Stimulated activated CD8-positive, alpha-beta memory T cell treated with anti-CD3 and anti-CD28 coated beads, Interleukin-2, amount 100 ng/mL, for 1 hour (primary cell): ENCODE measurements at regions not wholly inside any gene's neighbourhood (a gene's known extent, or its start where the extent isn't known, plus 50 kb on each side); places are given as distances from the start of the nearest gene placed in this dataset.
"Not testable (repeated sequence)": the region's sequence is repeated elsewhere in the genome, so short reads cannot be mapped to it uniquely, and the experiment has no call there.

Experiments used
- DNase-seq, 2 donors: peaks; one replicate each; pipeline ENCODE4 v3.0.0-alpha.2; 2020; ENCODE audit warnings: low read depth in 2 of 2

DNA sequence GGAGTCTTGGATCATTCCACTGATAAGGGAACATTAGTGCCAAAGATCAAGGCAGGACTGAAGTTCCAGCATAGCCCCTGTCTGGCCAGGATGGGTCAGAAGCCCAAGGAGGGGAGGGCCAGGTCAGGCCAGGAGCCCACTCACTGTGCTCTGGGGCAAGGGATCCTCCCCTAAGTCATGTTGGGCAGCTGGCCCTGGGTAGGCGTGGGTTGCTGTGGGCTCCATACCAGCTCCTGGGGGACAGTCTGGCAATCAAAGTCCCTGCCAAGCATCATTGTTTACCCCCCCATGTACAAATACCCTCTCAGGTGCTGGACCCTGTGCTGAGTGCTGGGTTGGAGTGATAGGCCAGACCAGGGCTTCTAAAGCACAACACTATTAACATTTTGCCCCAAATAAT is 130.5 kb downstream of the IRX5 start:
- no peak for DNase-seq

DNA sequence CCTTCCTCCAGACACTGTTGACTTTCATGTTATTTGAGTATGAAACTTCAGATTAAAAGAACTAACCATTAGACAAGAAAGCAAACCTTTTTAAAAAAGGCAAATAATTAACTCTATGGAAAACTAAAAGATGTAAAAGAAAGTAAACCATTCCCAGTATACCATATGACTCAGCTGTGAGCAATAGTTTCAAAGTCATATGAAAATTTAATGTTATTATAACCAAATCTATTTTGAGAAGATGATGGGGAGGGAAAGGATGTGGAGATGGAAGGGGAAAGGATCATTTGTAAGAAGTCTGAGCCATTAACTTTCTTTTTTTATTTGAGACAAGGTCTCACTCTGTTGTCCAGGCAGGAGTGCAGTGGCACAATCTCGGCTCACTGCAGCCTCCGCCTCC is 131.8 kb downstream of the IRX5 start:
- no peak for DNase-seq

DNA sequence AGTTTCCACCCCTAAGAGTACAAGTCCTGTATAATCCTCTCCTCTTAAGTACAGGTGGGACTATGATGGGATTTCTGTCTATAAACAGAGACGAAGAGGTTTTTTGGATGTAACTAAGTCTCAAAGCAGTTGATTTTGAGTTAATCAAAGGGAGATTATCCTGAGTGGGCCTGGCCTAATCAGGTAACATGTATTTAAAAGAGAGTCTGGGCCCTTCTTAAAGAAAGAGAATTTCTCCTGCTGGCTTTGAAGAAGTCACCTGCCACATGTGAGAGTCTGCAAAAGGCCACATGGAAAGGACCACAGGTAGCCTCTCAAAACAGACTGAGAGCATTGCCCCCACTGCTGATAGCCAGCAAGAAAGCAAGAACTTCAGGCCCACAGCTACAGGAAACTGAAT is 142.3 kb downstream of the IRX5 start:
- no peak for DNase-seq

DNA sequence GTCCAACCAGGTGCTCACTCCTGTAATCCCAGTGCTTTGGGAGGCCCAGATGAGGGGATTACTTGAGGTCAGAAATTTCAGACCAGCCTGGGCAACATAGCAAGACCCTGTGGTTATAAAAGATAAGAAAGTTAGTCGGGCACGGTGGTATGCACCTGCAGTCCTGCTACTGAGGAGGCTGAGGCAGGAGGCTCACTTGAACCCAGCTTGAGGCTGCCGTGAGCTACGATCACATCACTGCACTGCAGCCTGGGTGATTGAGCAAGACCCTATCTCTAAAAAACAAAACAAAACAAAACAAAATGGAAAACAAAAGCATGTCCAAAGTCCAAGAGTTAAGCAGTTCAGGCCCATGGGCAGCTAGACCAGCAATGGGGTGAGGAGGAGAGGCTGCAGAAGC is 143.2 kb downstream of the IRX5 start:
- DNase-seq, result no peak

DNA sequence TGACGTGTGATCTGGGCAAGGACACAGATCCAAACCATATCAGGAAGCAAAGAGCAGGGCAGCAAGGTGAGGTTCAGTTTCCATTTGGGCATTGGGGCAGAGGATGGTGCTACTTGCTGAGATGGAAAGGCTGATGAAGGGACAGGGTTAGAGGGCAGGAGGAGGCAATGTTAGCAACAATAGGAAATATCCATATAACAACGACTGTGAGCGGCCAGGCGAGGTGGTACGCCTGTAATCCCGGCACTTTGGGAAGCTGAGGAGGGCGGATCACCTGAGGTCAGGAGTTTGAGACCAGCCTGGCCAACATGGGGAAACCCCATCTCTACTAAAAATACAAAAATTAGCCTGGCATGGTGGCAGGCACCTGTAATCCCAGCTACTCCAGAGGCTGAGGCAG is 144.5 kb downstream of the IRX5 start:
- not testable (repeated sequence) for DNase-seq

DNA sequence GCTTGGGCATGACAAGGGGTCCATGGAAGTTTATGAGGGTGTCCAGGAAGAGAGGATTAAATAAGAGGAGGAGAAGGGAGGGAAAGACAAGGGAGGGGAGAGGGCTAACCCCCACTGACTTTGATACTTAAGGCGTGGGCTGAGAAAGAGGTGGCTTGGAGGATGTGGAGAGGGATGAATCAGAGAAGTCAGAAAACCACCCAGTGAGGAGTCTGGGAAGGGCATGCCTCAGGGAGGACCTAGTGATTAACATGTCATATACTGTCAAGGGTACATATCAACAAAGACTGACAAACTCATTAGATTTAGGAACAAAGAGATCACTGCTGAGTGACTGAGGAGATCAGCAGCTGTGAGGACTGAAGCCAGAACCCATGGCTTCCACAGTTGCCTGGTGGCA is 145.4 kb downstream of the IRX5 start:
- DNase-seq, result no peak

DNA sequence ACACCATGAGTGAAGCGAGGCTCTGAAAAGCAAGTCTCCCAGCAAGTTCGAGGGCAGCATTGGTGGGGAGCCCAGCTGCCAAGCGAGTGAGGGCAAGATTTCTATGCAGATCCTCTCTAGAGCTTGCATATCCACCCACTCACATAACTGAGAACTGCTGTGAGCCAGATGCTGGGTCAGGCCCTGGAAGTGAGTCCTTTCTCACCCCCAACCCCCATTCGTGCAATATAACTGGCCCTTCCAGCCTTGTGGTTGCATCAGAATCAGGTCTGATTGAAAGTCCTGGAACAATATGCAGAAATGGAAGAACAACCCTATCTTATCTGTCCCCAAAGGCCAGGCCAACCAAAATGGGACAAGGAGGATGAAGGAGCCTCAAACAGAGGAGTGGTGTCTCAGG is 146.6 kb downstream of the IRX5 start:
- DNase-seq, result no peak

DNA sequence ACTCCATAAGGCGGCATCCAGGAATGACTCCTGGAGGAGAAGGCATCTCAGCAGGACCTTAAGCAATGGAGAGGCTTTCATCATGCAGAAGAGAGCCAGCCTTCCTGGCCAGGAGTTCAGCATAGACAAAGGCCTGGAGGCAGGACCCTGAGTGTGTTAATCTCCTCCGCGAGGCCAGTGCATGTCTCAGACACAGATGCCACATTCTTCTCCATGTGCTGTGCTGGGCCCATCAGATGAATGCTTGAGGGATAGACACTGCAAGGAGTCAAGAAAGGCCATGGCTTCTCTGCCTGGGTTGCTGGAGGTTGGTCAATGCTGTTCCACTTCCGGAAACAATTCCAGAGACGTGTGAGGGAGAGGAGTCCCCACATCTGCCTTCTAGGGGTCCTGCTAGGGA is 147.5 kb downstream of the IRX5 start:
- no peak for DNase-seq

DNA sequence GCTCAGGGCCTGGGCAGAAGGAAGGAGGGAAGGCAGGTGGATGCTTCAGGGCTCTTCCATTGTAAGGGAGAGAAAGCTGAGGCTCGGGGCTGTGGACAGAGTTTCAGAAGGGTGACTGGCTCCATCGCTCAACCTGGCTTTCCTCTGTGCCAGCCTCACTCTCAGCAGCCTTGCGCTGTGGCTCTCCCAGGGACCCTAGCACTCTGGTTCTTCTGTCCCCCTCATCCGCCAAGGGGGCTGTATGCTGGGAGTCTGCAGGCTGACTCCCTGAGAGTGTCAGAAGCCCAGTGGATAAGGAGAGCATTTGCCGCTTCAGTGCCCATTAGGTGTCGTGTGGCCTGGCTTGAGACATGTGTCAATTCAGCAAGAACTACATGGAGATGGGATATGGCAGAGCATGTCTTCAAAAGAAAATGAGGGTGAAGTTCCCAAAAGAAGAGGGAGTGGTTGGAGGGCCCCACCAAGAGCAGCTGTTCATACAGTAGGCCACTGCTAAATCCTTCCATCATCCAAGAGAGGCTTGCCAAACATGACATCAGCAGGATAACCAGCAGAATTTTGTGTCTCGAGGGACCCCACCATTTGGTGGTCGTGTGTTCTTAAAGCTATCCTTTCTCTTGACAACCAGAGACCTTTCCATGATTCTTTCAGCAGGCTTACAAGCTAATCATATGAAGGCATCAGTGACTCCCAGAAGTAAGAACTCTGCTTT is 148.2 kb downstream of the IRX5 start:
- no peak for DNase-seq

DNA sequence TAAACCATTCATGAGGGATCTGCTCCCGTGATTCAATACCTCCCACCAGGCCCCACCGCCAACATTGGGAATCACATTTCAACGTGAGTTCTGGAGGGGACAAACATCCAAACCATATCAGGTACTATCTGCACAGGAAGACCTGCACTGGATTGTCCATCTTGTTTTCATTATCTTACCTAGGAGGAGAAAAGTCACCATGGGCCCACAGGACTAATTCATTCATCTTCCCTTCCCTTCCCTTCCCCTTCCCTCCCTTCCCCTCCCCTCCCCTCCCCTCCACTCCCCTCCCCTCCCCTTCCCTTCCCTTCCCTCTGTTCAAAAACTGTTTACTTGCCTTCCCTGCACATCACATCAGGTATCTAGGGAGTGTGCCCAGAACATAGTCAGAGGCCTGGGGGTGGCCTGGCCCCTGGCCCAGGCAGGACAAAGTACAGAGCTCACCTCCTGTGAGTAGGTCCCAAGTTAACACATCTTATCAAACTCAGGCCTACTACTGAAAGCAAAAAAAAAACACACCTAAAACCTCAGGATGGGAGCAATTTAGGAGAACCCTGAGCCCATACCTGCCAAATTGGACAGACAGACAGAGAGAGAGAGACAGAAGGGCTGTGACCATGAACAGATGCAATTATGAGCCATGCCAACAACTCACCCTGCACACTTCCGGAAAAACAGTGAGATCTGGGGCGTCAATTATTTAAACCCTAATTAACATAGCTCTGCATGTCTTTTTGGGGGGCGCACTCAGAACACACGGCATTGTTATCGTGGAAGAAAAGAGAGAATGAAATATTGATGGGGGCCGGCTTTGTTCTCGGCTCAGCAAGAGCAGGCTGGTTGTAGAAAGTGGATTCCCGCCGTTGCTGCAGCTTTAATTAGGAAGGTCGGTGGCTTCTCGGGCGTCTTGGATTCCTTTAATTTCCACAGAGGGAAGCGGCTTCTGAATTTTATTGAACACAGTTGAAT is 151.2 kb downstream of the IRX5 start:
- DNase-seq, result no peak

DNA sequence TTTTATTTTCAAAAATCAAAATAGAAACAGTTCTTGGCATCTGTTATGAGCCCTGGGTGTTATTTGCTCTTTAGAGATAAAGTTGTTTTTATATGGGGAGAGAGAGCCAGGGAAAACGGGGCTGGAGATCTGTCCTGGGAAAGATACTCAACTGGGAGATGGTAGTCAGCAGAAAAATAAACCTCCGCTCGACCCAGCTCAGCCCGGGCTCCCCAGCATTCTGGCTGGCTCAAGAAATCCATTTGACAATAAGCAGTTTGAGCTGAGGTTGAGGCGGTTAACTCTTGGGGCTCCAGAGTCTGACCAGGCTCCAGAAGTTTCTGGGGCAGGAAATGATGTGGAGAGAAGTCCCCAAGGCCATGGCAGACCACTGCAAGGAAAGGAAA is 151.9 kb downstream of the IRX5 start:
- no peak for DNase-seq

DNA sequence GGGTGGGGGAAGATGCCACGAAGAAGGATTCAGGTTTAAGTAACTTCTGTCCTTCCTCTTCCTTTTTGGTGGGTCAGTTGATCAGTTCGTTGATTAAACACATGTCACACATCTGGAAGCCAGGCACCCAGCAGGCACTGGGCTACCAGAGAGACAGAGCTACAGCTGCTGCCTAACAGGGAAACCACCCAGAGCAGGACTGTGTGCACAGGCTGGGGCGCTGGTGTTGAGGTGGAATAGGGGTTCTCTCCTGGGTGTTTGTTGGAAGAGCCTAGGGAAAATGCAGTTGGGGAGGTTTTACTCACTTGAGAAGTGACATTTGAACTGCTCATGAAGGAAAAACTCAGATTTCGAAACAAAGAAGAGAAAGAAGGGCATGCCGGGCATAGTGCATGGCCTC is 152.4 kb downstream of the IRX5 start:
- DNase-seq, result no peak

DNA sequence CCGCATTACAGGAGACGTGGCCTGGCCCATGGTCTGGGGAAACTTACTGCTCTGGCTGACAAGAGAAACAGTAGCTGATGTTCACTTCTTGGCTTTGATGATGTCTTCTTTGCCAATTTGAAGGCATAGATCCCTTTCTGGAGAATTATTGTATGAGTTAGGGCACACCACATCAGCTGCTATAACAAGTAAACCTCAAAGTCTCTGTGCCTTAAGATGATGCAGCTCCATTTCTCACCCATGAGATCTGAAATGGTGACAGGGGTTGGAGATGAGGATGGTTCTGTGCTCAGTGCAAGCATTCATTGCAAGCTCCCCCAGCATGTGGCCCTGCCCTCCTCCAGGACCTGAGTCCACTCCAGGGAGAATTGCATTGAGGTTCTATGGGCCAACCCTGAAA is 157.4 kb downstream of the IRX5 start:
- DNase-seq, result no peak

DNA sequence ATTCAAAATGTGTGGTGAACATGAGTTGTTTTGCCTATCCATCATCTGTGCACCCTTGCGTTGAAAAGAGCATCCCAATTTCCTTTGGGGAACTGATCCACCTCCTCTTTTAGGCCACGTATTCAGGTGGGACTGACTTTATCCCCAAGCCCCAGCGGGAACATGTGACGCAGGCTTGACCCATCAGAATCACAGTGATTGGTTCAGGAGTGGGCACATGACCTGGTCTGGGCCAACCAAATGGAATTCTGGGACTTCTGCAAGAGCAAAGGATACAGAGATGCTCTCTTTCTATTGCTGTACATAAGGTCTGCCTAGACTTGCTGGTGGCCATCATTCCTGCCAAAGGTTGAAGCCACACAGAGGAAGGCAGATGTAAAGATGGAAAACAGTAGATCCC is 158.9 kb downstream of the IRX5 start:
- no peak for DNase-seq

DNA sequence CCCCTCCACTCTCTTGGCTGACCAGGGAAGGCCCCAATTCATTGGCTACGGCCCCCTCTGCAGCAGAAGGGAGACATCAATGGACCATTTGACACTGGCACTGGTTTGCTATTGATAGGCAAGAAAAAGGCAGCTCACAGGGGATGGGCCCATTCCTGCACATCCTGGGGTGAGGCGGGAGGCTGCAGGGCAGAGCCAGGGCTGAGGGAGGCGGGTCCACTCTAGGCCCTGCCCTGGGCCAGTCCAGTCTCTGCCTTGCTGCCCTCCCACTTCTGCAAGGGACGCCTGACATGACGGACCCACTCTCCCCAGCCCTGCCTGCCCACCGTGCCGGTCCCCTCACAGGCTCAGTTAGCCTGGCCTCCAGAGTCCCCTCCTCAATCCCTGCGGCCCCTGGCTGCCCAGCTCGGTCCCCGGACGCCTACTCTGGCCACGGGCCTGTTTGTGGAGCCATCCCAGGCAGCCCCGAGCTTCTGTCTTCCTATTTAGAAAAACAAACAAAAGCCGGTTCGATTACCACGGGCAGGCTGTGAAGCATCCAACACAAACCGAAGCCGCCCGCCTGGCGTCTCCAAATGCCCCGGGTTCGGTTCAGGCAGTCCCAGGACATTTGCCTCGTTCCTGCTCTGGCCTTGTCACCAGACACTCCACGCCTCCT is 160.7 kb downstream of the IRX5 start:
- DNase-seq, result no peak

DNA sequence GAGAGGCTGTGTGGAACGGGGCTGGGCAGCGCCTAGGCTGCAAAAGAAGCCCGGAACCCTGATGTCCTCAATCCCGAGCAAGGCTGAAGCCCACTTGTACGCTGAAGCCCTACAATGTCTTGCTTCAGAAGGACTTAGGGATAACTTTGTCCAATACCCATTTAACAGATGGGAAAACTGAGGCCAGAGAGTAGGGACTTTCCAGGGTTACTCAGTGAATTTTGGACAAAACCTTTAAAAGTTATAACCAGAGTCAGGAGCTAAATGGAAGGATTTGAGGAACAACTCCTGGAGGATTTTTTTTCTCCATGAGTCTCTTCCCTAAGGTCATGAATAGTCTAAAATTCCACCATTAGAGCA is 161.2 kb downstream of the IRX5 start:
- no peak for DNase-seq

DNA sequence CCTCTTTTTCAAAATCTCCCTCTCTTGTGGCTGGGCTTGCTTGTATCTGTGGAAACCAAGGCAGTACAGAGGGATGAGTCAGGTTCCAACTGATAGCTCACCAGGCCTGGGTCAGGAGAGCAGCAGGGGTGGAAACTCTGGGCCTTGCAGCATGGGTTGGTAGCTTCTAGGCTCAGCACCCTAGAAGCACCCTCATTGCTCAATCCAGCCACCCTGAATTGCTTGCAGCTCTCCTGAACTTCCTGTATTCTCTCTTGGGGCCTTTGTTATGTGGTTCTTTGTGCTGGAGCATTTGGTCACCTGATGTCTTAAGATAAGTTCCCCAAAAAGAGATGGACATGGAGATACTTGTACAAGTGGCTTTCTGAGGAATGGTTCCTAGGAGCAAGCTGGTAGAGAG is 169.4 kb downstream of the IRX5 start:
- no peak for DNase-seq

DNA sequence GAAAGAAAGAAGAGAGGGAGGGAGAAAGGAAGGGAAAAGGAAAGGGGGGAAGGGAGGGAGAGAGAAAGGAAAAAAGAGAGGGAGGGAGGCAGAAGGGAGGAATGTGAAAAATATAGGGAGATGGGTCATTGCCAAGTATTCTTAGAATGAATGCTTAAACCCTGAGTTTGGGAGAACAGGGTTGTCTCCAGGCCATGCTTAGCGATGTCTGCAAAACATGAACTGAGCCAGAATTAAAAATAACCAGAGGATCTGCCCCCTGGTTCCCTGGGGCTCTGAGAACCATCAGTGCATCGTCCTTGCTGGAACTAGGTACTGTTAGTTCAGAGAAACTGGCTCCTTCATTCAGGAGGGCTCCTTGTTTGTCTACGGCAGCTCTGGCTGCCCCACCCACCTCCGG is 170.4 kb downstream of the IRX5 start:
- DNase-seq, result no peak

DNA sequence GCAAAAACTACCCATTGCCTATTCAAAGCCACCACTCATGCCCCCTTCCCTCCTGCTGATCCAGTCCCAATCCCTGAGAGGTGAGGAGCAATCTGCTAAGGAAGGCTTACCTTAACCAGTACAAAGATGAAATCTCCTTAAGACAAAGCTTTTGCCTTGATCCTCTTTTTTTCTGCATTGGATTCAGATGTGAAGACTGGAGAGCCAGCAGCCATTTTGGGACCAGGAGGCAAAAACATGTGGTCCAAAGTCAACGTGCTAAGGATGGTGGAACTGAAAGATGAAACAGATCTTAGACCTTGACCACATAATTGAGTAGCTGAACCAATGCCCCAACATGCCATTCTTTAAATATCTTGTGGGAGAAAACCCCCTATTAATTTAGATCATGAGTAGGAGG is 171.4 kb downstream of the IRX5 start:
- DNase-seq, result no peak

DNA sequence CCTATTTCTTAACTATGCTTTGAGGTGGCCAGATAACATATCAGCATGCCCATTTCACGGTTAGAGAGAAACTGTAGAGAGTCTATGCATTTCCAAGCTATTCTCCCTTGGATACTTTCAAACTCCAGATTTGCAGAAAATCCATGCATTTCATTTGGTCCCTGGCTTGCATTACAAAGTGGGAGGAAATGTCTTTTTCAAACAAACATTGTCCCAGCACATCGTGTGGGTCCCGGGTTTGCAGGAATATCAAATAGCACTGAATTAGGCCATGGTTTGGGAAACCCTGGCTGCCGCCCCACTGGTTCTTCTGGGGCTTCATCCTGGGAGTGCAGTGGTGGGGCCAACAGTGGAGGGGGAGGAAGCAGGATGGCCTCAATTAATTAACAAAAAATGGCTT is 171.9 kb downstream of the IRX5 start:
- DNase-seq, result no peak

DNA sequence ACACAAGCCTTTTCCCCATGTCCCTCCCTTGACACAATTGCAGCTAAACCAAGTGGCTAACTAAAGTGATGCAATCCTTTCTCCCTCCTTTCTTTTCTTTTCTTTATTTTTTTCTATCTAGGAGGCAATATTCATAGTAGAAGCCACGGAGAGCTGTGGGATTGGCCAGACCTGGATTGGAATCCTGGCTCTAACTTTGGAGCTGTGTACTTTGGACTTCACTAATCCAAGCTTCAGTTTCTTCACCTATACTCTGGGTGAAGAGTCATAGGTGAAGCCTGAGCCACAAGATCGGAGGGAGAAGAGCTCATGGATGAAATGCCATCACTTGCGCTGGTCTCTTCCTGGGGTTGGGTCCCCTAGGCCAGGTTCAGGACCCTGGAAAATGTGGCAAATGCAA is 177.2 kb downstream of the IRX5 start:
- no peak for DNase-seq

DNA sequence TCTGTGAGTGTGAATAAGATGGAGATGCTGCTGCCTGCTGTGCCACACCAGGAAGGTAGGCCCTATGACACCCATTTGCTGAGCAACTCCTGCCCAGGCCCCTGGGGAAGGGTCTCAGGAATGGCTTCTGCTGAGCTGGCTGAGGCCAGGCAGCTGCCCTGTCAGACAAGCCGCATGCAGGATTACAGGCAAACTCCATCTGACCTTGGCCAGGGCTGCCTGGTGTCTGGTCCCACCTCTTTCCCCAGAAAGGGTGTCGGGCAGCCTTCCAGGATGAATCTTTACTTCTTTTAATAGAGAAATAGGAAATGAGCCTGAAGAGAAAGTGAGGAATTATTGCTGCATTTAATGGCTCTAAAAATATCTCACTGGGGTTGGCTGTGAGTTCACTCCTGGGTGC is 182.5 kb downstream of the IRX5 start:
- no peak for DNase-seq

DNA sequence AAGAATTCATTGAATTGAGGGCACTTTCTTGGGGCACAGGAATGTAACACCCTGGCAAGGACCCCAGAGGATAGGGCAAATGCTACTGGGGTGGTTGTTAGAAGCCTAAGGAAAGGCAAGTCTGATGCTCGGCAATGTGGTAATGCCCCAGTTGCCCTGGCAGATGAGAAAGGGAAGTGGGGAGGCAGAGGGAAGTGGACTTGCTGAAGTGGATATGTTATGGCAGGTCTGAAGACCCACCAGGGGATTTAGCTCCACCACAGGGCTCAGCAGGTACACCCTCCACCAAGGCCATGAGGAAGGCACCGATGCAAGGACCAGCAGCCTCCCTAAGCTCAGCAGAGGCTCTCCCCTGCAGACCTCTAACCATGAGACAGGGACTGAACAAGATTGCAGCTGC is 184.8 kb downstream of the IRX5 start:
- DNase-seq, result no peak
